Mononuclear cell (primary cell): ENCODE measurements at regions not wholly inside any gene's neighbourhood (a gene's known extent, or its start where the extent isn't known, plus 50 kb on each side); places are given as distances from the start of the nearest gene placed in this dataset.

Experiments
- H3K27me3 ChIP-seq: 2 replicates; pipeline ENCODE4 v1.6.0; 2011; ENCODE audit warnings: low read length, control low read depth; ENCODE audit not compliant: insufficient read depth
- H3K4me1 ChIP-seq: 2 replicates; pipeline ENCODE4 v1.5.1; 2011; ENCODE audit warnings: mild to moderate bottlenecking, low read length, control low read depth; ENCODE audit not compliant: insufficient read depth
- H3K4me3 ChIP-seq: 2 replicates; pipeline ENCODE4 v1.5.1; 2011; ENCODE audit warnings: mild to moderate bottlenecking, low read length, moderate library complexity
- H3K9me3 ChIP-seq: 2 replicates; pipeline ENCODE4 v1.5.1; 2011; ENCODE audit warnings: low read depth, mild to moderate bottlenecking, control low read depth, low read length

- Histone ChIP-seq H3K4me3 (no peak overlapping the region), H3K4me1 (peaks cover 12% of the 10 kb centered on the region), H3K27me3 (peaks cover 21% of the 10 kb centered on the region), H3K9me3 (no peaks in the 10 kb centered on the region)
Measured at GRCh38 chr16:85462714-85463611, 150.2 kb upstream of the GSE1 start.

- Histone ChIP-seq H3K4me1 (peaks cover 12% of the 10 kb centered on the region), H3K4me3 (no peak overlapping the region), H3K27me3 (peaks cover 21% of the 10 kb centered on the region), H3K9me3 (no peaks in the 10 kb centered on the region)
Measured at GRCh38 chr16:85463672-85464382, 149.3 kb upstream of the GSE1 start.

- no peak overlapping the region for H3K4me3 ChIP-seq
- H3K27me3 ChIP-seq = peaks cover 21% of the 10 kb centered on the region
- peaks cover 12% of the 10 kb centered on the region for H3K4me1 ChIP-seq
- no peaks in the 10 kb centered on the region for H3K9me3 ChIP-seq
Measured at GRCh38 chr16:85464383-85465305, 148.5 kb upstream of the GSE1 start.

- Histone ChIP-seq H3K4me1 (peaks cover 12% of the 10 kb centered on the region), H3K9me3 (no peaks in the 10 kb centered on the region), H3K4me3 (no peak overlapping the region), H3K27me3 (peaks cover 21% of the 10 kb centered on the region)
Measured at GRCh38 chr16:85465328-85466303, 147.5 kb upstream of the GSE1 start.

GRCh38 chr16:85466304-85466700 lies 146.8 kb upstream of the GSE1 start:
- Histone ChIP-seq H3K4me1 (peaks cover 12% of the 10 kb centered on the region), H3K27me3 (peaks cover 18% of the 10 kb centered on the region), H3K9me3 (no peaks in the 10 kb centered on the region), H3K4me3 (no peak overlapping the region)

GRCh38 chr16:85466989-85467388 lies 146.1 kb upstream of the GSE1 start:
- no peak overlapping the region for H3K4me3 ChIP-seq
- peaks cover 7% of the 10 kb centered on the region for H3K4me1 ChIP-seq
- peaks cover 12% of the 10 kb centered on the region for H3K27me3 ChIP-seq
- no peaks in the 10 kb centered on the region for H3K9me3 ChIP-seq

- no peak overlapping the region for H3K4me3 ChIP-seq
Measured at GRCh38 chr16:85469929-85470590, 143.1 kb upstream of the GSE1 start.

GRCh38 chr16:85470873-85471272 lies 142.2 kb upstream of the GSE1 start:
- Histone ChIP-seq H3K27me3 (no peaks in the 10 kb centered on the region), H3K9me3 (no peaks in the 10 kb centered on the region), H3K4me3 (no peak overlapping the region), H3K4me1 (no peaks in the 10 kb centered on the region)

More at GRCh38 chr16:85469929-85470590, 143.1 kb upstream of the GSE1 start:
- H3K4me1 ChIP-seq = no peaks in the 10 kb centered on the region
- no peaks in the 10 kb centered on the region for H3K9me3 ChIP-seq
- no peaks in the 10 kb centered on the region for H3K27me3 ChIP-seq

- H3K27me3 ChIP-seq = no peaks in the 10 kb centered on the region
- no peaks in the 10 kb centered on the region for H3K4me1 ChIP-seq
Measured at GRCh38 chr16:85471469-85472431, 141.4 kb upstream of the GSE1 start.

GRCh38 chr16:85472514-85472913 lies 140.6 kb upstream of the GSE1 start:
- Histone ChIP-seq H3K4me3 (no peak overlapping the region), H3K4me1 (no peaks in the 10 kb centered on the region), H3K9me3 (no peaks in the 10 kb centered on the region), H3K27me3 (no peaks in the 10 kb centered on the region)

More at GRCh38 chr16:85471469-85472431, 141.4 kb upstream of the GSE1 start:
- Histone ChIP-seq H3K4me3 (no peak overlapping the region), H3K9me3 (no peaks in the 10 kb centered on the region)

- Histone ChIP-seq H3K4me3 (no peak overlapping the region), H3K9me3 (no peaks in the 10 kb centered on the region), H3K4me1 (no peaks in the 10 kb centered on the region), H3K27me3 (no peaks in the 10 kb centered on the region)
Measured at GRCh38 chr16:85473323-85473722, 139.8 kb upstream of the GSE1 start.

- Histone ChIP-seq H3K9me3 (no peaks in the 10 kb centered on the region), H3K27me3 (no peaks in the 10 kb centered on the region), H3K4me3 (no peak overlapping the region), H3K4me1 (no peaks in the 10 kb centered on the region)
Measured at GRCh38 chr16:85473909-85474620, 139.1 kb upstream of the GSE1 start.
